ENCODE measurements at regions not wholly inside any gene's neighbourhood (a gene's known extent, or its start where the extent isn't known, plus 50 kb on each side); places are given as distances from the start of the nearest gene placed in this dataset.

DNA sequence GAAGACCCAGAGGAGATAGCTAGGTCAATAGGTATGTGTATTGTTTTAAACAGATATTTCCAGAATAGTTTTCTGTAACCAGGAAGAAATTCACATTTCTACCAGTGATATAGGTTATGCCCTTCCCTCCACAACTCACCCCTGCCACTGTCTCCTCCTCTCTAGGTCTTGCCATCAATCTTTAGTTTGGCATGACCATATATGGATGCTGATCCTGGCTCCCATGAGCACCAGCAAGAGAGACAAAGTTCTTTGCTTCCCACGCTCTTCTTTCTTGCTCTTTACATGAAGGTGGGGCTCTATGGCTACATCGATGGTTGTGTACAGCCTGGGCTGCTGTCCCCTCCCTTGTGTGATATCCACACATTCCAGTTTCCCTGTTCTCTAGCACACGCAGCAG is 459.4 kb upstream of the ID4 start:
- no peaks in the 10 kb centered on the region for H3K4me1 Mint-ChIP-seq

DNA sequence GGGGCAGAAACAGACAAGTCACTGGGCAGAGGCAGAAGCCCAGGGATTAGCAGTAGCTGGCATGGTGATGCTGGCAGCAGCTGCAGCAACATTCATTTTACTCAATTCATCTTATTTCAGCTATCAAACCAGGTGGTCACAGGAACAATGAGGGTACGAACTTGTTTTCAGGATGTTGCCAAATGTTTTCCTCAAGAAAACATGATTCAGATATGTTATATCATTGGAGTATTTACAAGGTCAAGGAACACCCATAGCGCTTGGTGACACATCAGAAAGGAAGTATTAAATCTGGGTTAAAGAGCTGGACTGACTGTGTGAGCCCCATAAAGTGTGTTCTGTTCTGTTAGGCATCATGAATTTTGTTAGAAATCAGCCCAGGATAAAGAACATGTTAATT is 456.9 kb upstream of the ID4 start:
- Mint-ChIP-seq H3K27ac (no peak overlapping the region), H3K9me3 (peaks cover 11% of the 10 kb centered on the region), H3K4me1 (no peaks in the 10 kb centered on the region), H3K27me3 (ENCODE audit: insufficient read depth) (no peaks in the 10 kb centered on the region), H3K4me3 (no peak overlapping the region), H3K36me3 (ENCODE audit: low read depth) (no peaks in the 10 kb centered on the region)
- H3K4me1 ChIP-seq (ENCODE audit: control insufficient read depth, insufficient read depth, low read length), result no peaks in the 10 kb centered on the region
- DNase-seq, result no peak
- TF ChIP-seq, protein P1, sequence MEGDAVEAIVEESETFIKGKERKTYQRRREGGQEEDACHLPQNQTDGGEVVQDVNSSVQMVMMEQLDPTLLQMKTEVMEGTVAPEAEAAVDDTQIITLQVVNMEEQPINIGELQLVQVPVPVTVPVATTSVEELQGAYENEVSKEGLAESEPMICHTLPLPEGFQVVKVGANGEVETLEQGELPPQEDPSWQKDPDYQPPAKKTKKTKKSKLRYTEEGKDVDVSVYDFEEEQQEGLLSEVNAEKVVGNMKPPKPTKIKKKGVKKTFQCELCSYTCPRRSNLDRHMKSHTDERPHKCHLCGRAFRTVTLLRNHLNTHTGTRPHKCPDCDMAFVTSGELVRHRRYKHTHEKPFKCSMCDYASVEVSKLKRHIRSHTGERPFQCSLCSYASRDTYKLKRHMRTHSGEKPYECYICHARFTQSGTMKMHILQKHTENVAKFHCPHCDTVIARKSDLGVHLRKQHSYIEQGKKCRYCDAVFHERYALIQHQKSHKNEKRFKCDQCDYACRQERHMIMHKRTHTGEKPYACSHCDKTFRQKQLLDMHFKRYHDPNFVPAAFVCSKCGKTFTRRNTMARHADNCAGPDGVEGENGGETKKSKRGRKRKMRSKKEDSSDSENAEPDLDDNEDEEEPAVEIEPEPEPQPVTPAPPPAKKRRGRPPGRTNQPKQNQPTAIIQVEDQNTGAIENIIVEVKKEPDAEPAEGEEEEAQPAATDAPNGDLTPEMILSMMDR (conservative IDR thresholded peaks at IDR 0.05), result no peak
- no peaks in the 10 kb centered on the region for H3K27me3 ChIP-seq (ENCODE audit: control insufficient read depth, insufficient read depth, low read length, poor library complexity, severe bottlenecking)
- H3K27ac ChIP-seq (ENCODE audit: low read depth, low read length), result no peak overlapping the region
- H3K9ac ChIP-seq (ENCODE audit: extremely low read depth, low read length, poor library complexity, severe bottlenecking), result no peak overlapping the region
- H3K4me3 ChIP-seq (ENCODE audit: low read length), result no peak overlapping the region
- WGBS, 2 experiments (ENCODE audit: insufficient coverage in 1 of 2, insufficient read length in 1 of 2), result 76 to 100% methylated on average over 2 of the region's 2 CpGs
- H3K9me3 ChIP-seq (ENCODE audit: control insufficient read depth, low read length), result peaks cover 6% of the 10 kb centered on the region
- no peaks in the 10 kb centered on the region for H3K36me3 ChIP-seq (ENCODE audit: control insufficient read depth, insufficient read depth, low read length)

More for the DNA sequence above, 459.4 kb upstream of the ID4 start:
- H3K36me3 ChIP-seq (ENCODE audit: control insufficient read depth, insufficient read depth, low read length), result no peaks in the 10 kb centered on the region
- no peak overlapping the region for H3K9ac ChIP-seq (ENCODE audit: extremely low read depth, low read length, poor library complexity, severe bottlenecking)
- no peak overlapping the region for H3K4me3 Mint-ChIP-seq
- 93 to 100% methylated on average over 3 of the region's 3 CpGs for WGBS, 2 experiments (ENCODE audit: insufficient coverage in 1 of 2, insufficient read length in 1 of 2)
- no peak for DNase-seq
- H3K27ac ChIP-seq (ENCODE audit: low read depth, low read length), result no peak overlapping the region
- H3K27ac Mint-ChIP-seq, result no peak overlapping the region
- H3K4me1 ChIP-seq (ENCODE audit: control insufficient read depth, insufficient read depth, low read length), result no peaks in the 10 kb centered on the region
- no peak overlapping the region for H3K4me3 ChIP-seq (ENCODE audit: low read length)
- TF ChIP-seq, protein P1 (conservative IDR thresholded peaks at IDR 0.05), result no peak
- no peaks in the 10 kb centered on the region for H3K27me3 Mint-ChIP-seq (ENCODE audit: insufficient read depth)
- H3K36me3 Mint-ChIP-seq (ENCODE audit: low read depth), result no peaks in the 10 kb centered on the region
- no peaks in the 10 kb centered on the region for H3K9me3 Mint-ChIP-seq
- no peaks in the 10 kb centered on the region for H3K27me3 ChIP-seq (ENCODE audit: control insufficient read depth, insufficient read depth, low read length, poor library complexity, severe bottlenecking)
- H3K9me3 ChIP-seq (ENCODE audit: control insufficient read depth, low read length), result no peaks in the 10 kb centered on the region

DNA sequence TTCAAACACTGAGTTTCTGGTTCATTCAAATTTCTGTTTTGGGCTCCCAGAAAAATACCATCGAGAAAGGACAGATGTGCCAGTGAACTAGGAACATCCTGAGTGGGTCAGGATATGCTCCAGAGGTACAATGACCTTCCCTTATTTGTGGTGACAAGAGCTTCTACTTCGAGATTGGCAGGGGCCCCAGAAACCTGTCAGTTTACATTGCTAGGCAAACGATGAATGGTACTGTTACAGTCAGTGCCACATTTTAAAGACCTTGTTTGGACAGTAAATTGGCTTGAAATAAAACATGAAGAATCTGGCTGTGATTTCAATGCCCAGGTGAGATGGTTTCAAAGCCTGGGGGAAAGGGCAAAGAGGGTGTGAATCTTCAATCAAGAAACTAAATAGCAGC is 454.5 kb upstream of the ID4 start:
- DNase-seq, result no peak
- H3K36me3 Mint-ChIP-seq (ENCODE audit: low read depth), result no peaks in the 10 kb centered on the region
- Histone ChIP-seq H3K27me3 (ENCODE audit: control insufficient read depth, insufficient read depth, low read length, poor library complexity, severe bottlenecking) (no peaks in the 10 kb centered on the region), H3K4me3 (ENCODE audit: low read length) (no peak overlapping the region), H3K9ac (ENCODE audit: extremely low read depth, low read length, poor library complexity, severe bottlenecking) (no peak overlapping the region), H3K27ac (ENCODE audit: low read depth, low read length) (no peak overlapping the region), H3K4me1 (ENCODE audit: control insufficient read depth, insufficient read depth, low read length) (no peaks in the 10 kb centered on the region), H3K36me3 (ENCODE audit: control insufficient read depth, insufficient read depth, low read length) (no peaks in the 10 kb centered on the region), H3K9me3 (ENCODE audit: control insufficient read depth, low read length) (peaks cover 6% of the 10 kb centered on the region)
- TF ChIP-seq, protein P1 (conservative IDR thresholded peaks at IDR 0.05), result no peak
- H3K27me3 Mint-ChIP-seq (ENCODE audit: insufficient read depth), result no peaks in the 10 kb centered on the region
- 86 to 93% methylated on average over 2 to 3 of the region's 3 CpGs for WGBS, 2 experiments (ENCODE audit: insufficient coverage in 1 of 2, insufficient read length in 1 of 2)
- H3K4me3 Mint-ChIP-seq, result no peak overlapping the region
- H3K4me1 Mint-ChIP-seq, result no peaks in the 10 kb centered on the region
- peaks cover 11% of the 10 kb centered on the region for H3K9me3 Mint-ChIP-seq
- no peak overlapping the region for H3K27ac Mint-ChIP-seq

All from endodermal cell (in vitro differentiated cells).